ENCODE measurements at regions not wholly inside any gene's neighbourhood (a gene's known extent, or its start where the extent isn't known, plus 50 kb on each side); places are given as distances from the start of the nearest gene placed in this dataset.

DNA sequence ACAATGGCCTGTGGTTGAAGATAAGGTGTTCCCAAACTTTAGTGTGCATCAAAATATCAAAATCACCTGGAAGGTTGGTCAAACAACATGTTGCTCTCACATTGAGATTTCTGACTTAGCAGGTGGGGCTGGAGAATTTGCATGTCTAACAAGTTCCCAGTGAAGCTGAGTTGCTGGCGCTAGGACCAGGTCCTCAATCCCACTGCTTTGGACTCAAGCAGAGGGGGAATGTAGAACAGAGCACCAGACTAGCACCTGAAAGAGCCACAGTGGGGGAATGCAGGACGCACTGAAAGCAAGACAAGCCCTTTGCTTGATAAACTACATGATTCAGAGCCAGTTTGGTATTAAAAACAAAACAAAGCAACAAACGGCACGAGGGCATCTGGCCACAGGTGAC is 458.1 kb downstream of the MTRR start:
- no peak for TF ChIP-seq POLR2AphosphoS5 (IDR thresholded peaks at IDR 0.05)
- TF ChIP-seq, protein P1, sequence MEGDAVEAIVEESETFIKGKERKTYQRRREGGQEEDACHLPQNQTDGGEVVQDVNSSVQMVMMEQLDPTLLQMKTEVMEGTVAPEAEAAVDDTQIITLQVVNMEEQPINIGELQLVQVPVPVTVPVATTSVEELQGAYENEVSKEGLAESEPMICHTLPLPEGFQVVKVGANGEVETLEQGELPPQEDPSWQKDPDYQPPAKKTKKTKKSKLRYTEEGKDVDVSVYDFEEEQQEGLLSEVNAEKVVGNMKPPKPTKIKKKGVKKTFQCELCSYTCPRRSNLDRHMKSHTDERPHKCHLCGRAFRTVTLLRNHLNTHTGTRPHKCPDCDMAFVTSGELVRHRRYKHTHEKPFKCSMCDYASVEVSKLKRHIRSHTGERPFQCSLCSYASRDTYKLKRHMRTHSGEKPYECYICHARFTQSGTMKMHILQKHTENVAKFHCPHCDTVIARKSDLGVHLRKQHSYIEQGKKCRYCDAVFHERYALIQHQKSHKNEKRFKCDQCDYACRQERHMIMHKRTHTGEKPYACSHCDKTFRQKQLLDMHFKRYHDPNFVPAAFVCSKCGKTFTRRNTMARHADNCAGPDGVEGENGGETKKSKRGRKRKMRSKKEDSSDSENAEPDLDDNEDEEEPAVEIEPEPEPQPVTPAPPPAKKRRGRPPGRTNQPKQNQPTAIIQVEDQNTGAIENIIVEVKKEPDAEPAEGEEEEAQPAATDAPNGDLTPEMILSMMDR (IDR thresholded peaks at IDR 0.05) = no peak
